ENCODE measurements at regions not wholly inside any gene's neighbourhood (a gene's known extent, or its start where the extent isn't known, plus 50 kb on each side); places are given as distances from the start of the nearest gene placed in this dataset.
A peak's percentile ranks its signal among the peaks of the same experiment; 100 is the strongest.

- peak; percentile 36 for TF ChIP-seq CTCF (IDR thresholded peaks at IDR 0.05)
- TF ChIP-seq, protein P1, sequence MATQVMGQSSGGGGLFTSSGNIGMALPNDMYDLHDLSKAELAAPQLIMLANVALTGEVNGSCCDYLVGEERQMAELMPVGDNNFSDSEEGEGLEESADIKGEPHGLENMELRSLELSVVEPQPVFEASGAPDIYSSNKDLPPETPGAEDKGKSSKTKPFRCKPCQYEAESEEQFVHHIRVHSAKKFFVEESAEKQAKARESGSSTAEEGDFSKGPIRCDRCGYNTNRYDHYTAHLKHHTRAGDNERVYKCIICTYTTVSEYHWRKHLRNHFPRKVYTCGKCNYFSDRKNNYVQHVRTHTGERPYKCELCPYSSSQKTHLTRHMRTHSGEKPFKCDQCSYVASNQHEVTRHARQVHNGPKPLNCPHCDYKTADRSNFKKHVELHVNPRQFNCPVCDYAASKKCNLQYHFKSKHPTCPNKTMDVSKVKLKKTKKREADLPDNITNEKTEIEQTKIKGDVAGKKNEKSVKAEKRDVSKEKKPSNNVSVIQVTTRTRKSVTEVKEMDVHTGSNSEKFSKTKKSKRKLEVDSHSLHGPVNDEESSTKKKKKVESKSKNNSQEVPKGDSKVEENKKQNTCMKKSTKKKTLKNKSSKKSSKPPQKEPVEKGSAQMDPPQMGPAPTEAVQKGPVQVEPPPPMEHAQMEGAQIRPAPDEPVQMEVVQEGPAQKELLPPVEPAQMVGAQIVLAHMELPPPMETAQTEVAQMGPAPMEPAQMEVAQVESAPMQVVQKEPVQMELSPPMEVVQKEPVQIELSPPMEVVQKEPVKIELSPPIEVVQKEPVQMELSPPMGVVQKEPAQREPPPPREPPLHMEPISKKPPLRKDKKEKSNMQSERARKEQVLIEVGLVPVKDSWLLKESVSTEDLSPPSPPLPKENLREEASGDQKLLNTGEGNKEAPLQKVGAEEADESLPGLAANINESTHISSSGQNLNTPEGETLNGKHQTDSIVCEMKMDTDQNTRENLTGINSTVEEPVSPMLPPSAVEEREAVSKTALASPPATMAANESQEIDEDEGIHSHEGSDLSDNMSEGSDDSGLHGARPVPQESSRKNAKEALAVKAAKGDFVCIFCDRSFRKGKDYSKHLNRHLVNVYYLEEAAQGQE (IDR thresholded peaks at IDR 0.05; ENCODE audit: insufficient read depth in 1 of 2, low read depth in 2 of 2, low read length in 1 of 2): no peak
These were observed 186.8 kb downstream of the SEC16B start for GRCh38 chr1:177783051-177783450.

All from Panc1 (cell line).